Progenitor cell of endocrine pancreas (in vitro differentiated cells): ENCODE measurements at regions not wholly inside any gene's neighbourhood (a gene's known extent, or its start where the extent isn't known, plus 50 kb on each side); places are given as distances from the start of the nearest gene placed in this dataset.

ENCODE experiments used
- DNase-seq: peaks from one replicate; pipeline ENCODE4 v3.0.0; 2021; ENCODE audit warnings: low spot score; ENCODE audit not compliant: unreplicated experiment
- H3K27ac Mint-ChIP-seq: 2 replicates; pipeline ENCODE4 v1.8.0; 2021; ENCODE audit warnings: mild to moderate bottlenecking, moderate library complexity, mixed read lengths
- H3K27me3 Mint-ChIP-seq: 2 replicates; pipeline ENCODE4 v1.8.0; 2021; ENCODE audit warnings: mixed read lengths
- H3K36me3 Mint-ChIP-seq: 2 replicates; pipeline ENCODE4 v1.8.0; 2022; ENCODE audit warnings: mixed read lengths; ENCODE audit not compliant: insufficient read depth
- H3K4me1 Mint-ChIP-seq: 2 replicates; pipeline ENCODE4 v1.8.0; 2021; ENCODE audit warnings: low read depth, mixed read lengths
- H3K4me3 Mint-ChIP-seq: 2 replicates; pipeline ENCODE4 v1.8.0; 2021; ENCODE audit warnings: low read depth, mild to moderate bottlenecking, moderate library complexity, mixed read lengths
- H3K9me3 Mint-ChIP-seq: 2 replicates; pipeline ENCODE4 v1.8.0; 2021; ENCODE audit warnings: low read depth, mixed read lengths
- TF ChIP-seq, protein P1 (sequence below): fragments of 200-600 bp; sonication (generic); IDR thresholded peaks from one replicate; pipeline ENCODE4 v1.5.0; 2021; ENCODE audit warnings: antibody characterized with exemption, mild to moderate bottlenecking; ENCODE audit not compliant: unreplicated experiment

- no peaks in the 10 kb centered on the region for H3K27me3 Mint-ChIP-seq
These were observed 187.6 kb upstream of the CDYL start for GRCh38 chr6:4588581-4588980.

GRCh38 chr6:4588163-4588562 is 188.0 kb upstream of the CDYL start:
- H3K27ac Mint-ChIP-seq: no peak overlapping the region
- no peak overlapping the region for H3K4me3 Mint-ChIP-seq
- DNase-seq: no peak
- no peaks in the 10 kb centered on the region for H3K4me1 Mint-ChIP-seq
- no peaks in the 10 kb centered on the region for H3K27me3 Mint-ChIP-seq
- no peaks in the 10 kb centered on the region for H3K9me3 Mint-ChIP-seq
- no peaks in the 10 kb centered on the region for H3K36me3 Mint-ChIP-seq
- TF ChIP-seq, protein P1, sequence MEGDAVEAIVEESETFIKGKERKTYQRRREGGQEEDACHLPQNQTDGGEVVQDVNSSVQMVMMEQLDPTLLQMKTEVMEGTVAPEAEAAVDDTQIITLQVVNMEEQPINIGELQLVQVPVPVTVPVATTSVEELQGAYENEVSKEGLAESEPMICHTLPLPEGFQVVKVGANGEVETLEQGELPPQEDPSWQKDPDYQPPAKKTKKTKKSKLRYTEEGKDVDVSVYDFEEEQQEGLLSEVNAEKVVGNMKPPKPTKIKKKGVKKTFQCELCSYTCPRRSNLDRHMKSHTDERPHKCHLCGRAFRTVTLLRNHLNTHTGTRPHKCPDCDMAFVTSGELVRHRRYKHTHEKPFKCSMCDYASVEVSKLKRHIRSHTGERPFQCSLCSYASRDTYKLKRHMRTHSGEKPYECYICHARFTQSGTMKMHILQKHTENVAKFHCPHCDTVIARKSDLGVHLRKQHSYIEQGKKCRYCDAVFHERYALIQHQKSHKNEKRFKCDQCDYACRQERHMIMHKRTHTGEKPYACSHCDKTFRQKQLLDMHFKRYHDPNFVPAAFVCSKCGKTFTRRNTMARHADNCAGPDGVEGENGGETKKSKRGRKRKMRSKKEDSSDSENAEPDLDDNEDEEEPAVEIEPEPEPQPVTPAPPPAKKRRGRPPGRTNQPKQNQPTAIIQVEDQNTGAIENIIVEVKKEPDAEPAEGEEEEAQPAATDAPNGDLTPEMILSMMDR: no peak

More at GRCh38 chr6:4588581-4588980, 187.6 kb upstream of the CDYL start:
- H3K27ac Mint-ChIP-seq: no peak overlapping the region
- H3K4me1 Mint-ChIP-seq: no peaks in the 10 kb centered on the region
- no peak overlapping the region for H3K4me3 Mint-ChIP-seq
- TF ChIP-seq, protein P1: no peak
- no peak for DNase-seq
- H3K36me3 Mint-ChIP-seq: no peaks in the 10 kb centered on the region
- no peaks in the 10 kb centered on the region for H3K9me3 Mint-ChIP-seq

- Mint-ChIP-seq H3K4me1 (no peaks in the 10 kb centered on the region), H3K9me3 (no peaks in the 10 kb centered on the region), H3K27ac (no peak overlapping the region), H3K27me3 (no peaks in the 10 kb centered on the region), H3K36me3 (no peaks in the 10 kb centered on the region), H3K4me3 (no peak overlapping the region)
- TF ChIP-seq, protein P1: no peak
- DNase-seq: no peak
These were observed 189.0 kb upstream of the CDYL start for GRCh38 chr6:4587171-4587570.

DNA sequence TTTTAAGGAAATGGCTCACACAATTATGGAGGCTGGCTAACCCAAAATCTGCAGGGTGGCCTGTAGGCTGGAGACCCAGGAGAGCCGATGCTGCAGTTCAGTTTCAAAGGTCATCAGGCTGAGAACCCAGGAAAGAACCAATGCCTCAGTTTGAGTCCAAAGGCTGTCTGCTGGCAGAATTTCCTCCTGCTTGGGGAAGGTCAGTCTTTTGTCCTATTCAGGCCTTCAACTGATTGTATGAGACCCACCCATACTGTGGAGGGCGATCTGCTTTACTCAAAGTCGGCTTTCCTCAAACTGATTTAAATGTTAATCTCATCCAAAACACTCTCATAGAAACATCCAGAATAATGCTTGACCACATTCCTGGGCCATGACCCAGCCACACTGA is 189.7 kb upstream of the CDYL start:
- TF ChIP-seq, protein P1: no peak
- H3K4me1 Mint-ChIP-seq: no peaks in the 10 kb centered on the region
- DNase-seq: no peak
- H3K9me3 Mint-ChIP-seq: no peaks in the 10 kb centered on the region
- no peaks in the 10 kb centered on the region for H3K27me3 Mint-ChIP-seq
- no peak overlapping the region for H3K4me3 Mint-ChIP-seq
- H3K27ac Mint-ChIP-seq: no peak overlapping the region
- no peaks in the 10 kb centered on the region for H3K36me3 Mint-ChIP-seq

- Mint-ChIP-seq H3K4me3 (no peak overlapping the region), H3K9me3 (no peaks in the 10 kb centered on the region), H3K27ac (no peak overlapping the region), H3K4me1 (no peaks in the 10 kb centered on the region), H3K27me3 (no peaks in the 10 kb centered on the region), H3K36me3 (no peaks in the 10 kb centered on the region)
- TF ChIP-seq, protein P1: no peak
- no peak for DNase-seq
These were observed 190.3 kb upstream of the CDYL start for GRCh38 chr6:4585682-4586468.
